Activated CD4-positive, alpha-beta T cell treated with anti-CD3 and anti-CD28 coated beads, Interleukin-2, amount 10 ng/mL, durations not matched to agents 24 days and 14 days (primary cell): ENCODE measurements at regions not wholly inside any gene's neighbourhood (a gene's known extent, or its start where the extent isn't known, plus 50 kb on each side); places are given as distances from the start of the nearest gene placed in this dataset.

Experiments used
- DNase-seq: peaks from one replicate; pipeline ENCODE4 v3.0.0; 2022
- H3K27ac Mint-ChIP-seq: one replicate; pipeline ENCODE4 v1.8.0; 2022; ENCODE audit warnings: mild to moderate bottlenecking, mixed read lengths
- H3K27me3 Mint-ChIP-seq: one replicate; pipeline ENCODE4 v1.8.0; 2022; ENCODE audit warnings: mixed read lengths
- H3K36me3 Mint-ChIP-seq: one replicate; pipeline ENCODE4 v1.8.0; 2022; ENCODE audit warnings: low read depth, mild to moderate bottlenecking, mixed read lengths
- H3K4me1 Mint-ChIP-seq: one replicate; pipeline ENCODE4 v1.8.0; 2021; ENCODE audit warnings: mixed read lengths
- H3K4me3 Mint-ChIP-seq: one replicate; pipeline ENCODE4 v1.8.0; 2022; ENCODE audit warnings: mild to moderate bottlenecking, moderate library complexity, mixed read lengths
- H3K9me3 Mint-ChIP-seq: one replicate; pipeline ENCODE4 v1.8.0; 2021; ENCODE audit warnings: mixed read lengths
- intact Hi-C: fragments of 100-400 bp; cut with micrococcal nuclease; formaldehyde crosslinking; loops from one replicate; pipeline ENCODE4 v1.15.1; 2023

DNA sequence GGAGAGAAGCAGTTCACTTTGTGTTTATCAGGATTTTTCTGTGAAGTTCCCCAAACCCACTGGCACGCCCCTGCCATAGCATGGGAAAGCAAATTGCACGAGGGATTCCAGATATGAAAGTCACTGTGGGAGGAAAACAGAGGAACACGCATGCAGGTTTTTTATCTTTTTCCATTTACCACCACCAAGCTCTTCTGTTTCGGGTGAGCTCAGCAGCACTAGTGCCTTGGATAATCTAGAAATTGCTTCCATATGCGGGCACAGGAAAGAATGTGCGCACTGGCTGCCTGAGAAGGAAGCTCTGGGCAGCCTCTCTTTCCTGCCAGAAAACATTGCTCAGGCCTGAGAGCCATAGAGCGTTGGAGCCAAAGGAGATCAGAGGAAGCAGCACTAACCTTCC lies 65.9 kb upstream of the WIPF1 start:
- H3K9me3 Mint-ChIP-seq, result no peaks in the 10 kb centered on the region
- H3K4me1 Mint-ChIP-seq, result peaks cover 50% of the 10 kb centered on the region
- no peak overlapping the region for H3K4me3 Mint-ChIP-seq
- intact Hi-C loops, result no loop called here
- H3K27me3 Mint-ChIP-seq, result no peaks in the 10 kb centered on the region
- H3K36me3 Mint-ChIP-seq, result peaks cover 9% of the 10 kb centered on the region
- H3K27ac Mint-ChIP-seq, result no peak overlapping the region
- DNase-seq, result no peak

DNA sequence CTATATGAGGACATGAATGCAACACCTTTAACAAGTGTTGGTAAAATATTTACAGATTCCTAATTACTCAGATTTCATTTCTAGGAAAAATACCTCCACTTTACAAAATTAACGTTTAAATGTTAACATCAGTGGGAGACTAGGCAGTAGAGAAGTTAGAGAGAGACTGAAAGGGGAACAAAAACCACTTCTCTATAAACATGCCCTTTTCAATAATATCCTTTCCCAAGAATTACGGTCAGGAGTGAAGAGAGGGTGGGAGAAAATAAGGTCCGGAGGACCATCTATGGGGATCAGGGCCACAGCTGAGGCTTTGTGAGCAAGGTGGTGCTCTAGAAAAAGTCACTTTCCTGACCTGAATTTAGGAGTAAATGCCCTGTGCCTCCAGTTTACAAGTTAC lies 65.3 kb upstream of the WIPF1 start:
- no peak overlapping the region for H3K27ac Mint-ChIP-seq
- peaks cover 10% of the 10 kb centered on the region for H3K36me3 Mint-ChIP-seq
- H3K4me3 Mint-ChIP-seq, result no peak overlapping the region
- no peaks in the 10 kb centered on the region for H3K9me3 Mint-ChIP-seq
- no peaks in the 10 kb centered on the region for H3K27me3 Mint-ChIP-seq
- H3K4me1 Mint-ChIP-seq, result peaks cover 48% of the 10 kb centered on the region
- DNase-seq, result no peak
- intact Hi-C loops, result no loop called here

DNA sequence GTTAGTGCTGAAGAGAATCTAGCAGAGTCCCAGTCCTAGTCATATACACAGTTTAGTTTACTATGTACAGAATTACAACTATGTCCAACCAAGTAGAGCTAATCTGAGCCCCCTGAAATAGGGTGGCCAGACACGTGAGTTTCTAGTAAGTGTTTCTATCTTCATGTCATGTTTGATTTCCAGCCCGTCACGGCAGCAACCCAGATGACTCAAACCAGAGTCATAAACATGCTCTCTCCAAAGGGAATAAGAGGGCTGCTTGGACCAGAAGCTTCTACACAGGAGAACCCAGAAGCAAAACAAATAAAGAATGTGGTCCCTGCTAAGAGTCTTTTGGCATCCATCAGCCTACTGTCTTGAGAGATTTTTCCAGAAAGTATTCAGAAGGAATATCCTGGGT lies 64.9 kb upstream of the WIPF1 start:
- intact Hi-C loops, result no loop called here
- peaks cover 11% of the 10 kb centered on the region for H3K36me3 Mint-ChIP-seq
- H3K4me3 Mint-ChIP-seq, result no peak overlapping the region
- H3K27ac Mint-ChIP-seq, result no peak overlapping the region
- H3K9me3 Mint-ChIP-seq, result no peaks in the 10 kb centered on the region
- H3K27me3 Mint-ChIP-seq, result no peaks in the 10 kb centered on the region
- H3K4me1 Mint-ChIP-seq, result peaks cover 44% of the 10 kb centered on the region
- DNase-seq, result no peak

DNA sequence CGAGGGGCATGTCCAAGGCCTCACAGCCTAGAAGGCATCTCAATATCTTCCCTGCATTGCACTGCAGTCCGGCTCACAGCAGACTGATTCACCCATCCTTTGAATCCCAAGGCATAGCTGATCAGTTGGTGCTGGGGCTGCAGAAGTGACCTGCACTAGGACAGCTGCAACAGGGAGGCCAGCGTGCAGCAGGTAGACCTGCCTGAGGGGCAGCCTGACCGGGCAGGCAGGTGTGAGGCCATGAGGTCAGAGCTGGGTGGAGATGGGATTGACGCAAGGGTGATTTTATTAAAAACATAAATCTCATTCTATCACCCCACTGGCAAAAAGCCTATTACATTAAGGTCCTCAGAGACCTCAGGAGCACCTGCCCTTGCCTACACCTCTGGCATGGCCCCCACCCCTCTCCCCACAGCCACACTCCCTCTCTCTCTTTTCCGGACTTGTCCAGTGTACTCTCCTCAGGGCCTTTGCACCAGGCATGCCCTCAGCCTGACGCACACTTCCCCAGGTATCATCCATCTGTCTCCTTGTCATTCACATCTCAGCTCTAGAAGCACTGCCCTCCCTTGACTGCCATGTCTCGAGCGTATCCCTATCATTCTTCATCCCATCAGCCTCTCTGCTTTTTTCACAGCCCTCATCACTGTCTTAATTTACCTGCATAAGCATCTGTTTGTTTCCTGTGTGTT lies 63.5 kb upstream of the WIPF1 start:
- H3K27me3 Mint-ChIP-seq, result no peaks in the 10 kb centered on the region

DNA sequence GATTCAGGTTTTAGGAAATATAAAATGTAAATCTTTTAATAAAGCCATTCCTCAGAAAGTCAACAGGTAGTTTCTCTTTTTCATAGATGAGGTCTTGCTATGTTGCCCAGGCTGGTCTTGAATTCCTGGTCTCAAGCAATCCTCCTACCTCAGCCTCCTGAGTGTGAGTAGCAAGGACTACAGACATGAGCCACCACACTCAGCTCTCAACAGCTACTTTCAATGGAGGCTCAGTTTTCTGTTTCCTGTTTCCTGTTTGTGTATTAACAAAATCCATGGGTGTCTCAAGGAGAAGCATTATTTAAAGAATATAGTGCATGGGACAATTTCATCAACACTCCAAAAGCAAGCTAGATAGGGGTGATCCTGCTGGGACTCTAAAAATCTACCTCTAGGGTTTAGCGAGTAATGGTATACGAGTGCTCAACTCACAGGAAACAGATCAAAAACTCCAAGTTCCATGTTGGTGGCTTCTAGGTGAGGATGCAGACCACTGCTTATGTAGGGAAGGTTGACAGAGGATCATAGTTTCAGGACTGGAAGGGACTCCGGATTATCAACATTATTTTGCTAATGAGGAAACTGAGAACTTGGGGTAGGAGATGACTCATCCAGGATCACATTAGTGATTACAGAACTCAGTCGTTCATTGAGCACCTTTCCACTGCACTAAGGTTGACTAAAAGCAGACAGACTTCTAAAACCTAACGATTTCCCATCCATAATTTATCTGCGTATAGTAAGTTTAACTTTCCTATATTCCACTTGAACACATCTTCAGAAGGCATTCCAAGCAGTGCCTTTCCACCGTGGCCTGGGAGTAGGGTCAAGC lies 61.7 kb upstream of the WIPF1 start:
- intact Hi-C loops, result no loop called here
- H3K27me3 Mint-ChIP-seq, result no peaks in the 10 kb centered on the region

More for the DNA sequence above, 63.5 kb upstream of the WIPF1 start:
- H3K4me3 Mint-ChIP-seq, result no peak overlapping the region
- H3K9me3 Mint-ChIP-seq, result peaks cover 1% of the 10 kb centered on the region
- no peak overlapping the region for H3K27ac Mint-ChIP-seq
- intact Hi-C loops, result no loop called here
- peaks cover 43% of the 10 kb centered on the region for H3K4me1 Mint-ChIP-seq
- no peak for DNase-seq
- peaks cover 22% of the 10 kb centered on the region for H3K36me3 Mint-ChIP-seq

DNA sequence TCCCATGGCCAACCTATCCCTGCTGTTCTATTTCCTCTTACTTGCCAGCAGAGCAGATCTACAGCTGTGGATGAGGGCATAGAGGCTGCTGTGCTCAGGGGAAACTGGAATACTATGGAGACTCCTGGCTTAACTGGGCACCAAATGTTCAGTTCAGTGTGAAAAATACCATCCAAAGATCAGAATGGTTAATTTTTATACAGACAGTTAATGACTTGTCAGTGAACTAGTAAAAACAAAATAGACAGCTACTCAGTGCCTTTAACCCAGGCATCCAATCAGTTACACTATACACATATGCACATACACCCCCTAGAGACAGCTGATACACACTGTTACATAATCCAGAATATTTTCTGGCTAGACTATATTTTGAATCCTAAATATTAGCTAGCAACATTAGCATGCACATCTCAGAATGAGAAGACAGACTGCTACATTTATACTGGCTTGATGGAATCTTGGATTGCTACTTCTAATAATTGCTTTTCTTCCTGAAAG lies 59.1 kb upstream of the WIPF1 start:
- intact Hi-C loops, result no loop called here
- Mint-ChIP-seq H3K4me3 (no peak overlapping the region), H3K36me3 (peaks cover 49% of the 10 kb centered on the region), H3K27ac (no peak overlapping the region), H3K4me1 (peaks cover 42% of the 10 kb centered on the region), H3K27me3 (no peaks in the 10 kb centered on the region), H3K9me3 (peaks cover 18% of the 10 kb centered on the region)
- DNase-seq, result no peak

More for the DNA sequence above, 61.7 kb upstream of the WIPF1 start:
- Mint-ChIP-seq H3K4me3 (peak overlapping the region; percentile 48), H3K4me1 (peaks cover 54% of the 10 kb centered on the region), H3K9me3 (peaks cover 18% of the 10 kb centered on the region), H3K27ac (peak overlapping the region; percentile 46), H3K36me3 (peaks cover 40% of the 10 kb centered on the region)
- no peak for DNase-seq

GRCh38 chr2:174656035-174656434 lies 58.4 kb upstream of the WIPF1 start:
- Mint-ChIP-seq H3K36me3 (peaks cover 47% of the 10 kb centered on the region), H3K4me1 (peaks cover 37% of the 10 kb centered on the region), H3K27me3 (no peaks in the 10 kb centered on the region), H3K27ac (no peak overlapping the region), H3K9me3 (peaks cover 18% of the 10 kb centered on the region), H3K4me3 (no peak overlapping the region)
- intact Hi-C loops, result no loop called here
- DNase-seq, result no peak

DNA sequence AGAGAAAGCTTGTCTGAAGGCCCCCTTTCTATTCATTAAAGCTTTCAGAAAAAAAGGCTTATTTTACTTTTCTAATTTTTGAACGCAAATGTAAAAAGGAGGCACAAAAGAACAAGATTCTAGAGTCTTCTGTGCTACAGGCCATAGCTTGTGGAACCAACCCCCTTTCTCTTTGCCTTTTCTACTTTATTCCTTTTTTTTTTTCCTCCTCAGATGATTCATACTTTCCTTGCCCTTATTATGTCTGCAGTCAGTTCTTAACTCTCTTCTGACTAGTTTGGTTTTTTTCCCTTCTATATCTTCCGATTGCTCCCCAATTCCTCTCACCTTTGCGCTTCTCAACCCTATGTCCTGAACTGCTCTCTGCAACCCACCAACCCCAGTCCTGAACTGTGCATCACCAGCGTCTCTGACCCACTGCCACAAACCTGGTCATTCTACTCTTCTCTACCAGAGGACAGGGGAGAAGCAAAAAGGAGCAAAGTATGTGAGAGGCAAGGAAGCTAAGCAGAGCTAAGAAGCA lies 56.9 kb upstream of the WIPF1 start:
- Mint-ChIP-seq H3K27me3 (no peaks in the 10 kb centered on the region), H3K4me1 (peaks cover 36% of the 10 kb centered on the region), H3K36me3 (peaks cover 55% of the 10 kb centered on the region), H3K4me3 (no peak overlapping the region), H3K27ac (peak overlapping the region; percentile 31), H3K9me3 (peaks cover 22% of the 10 kb centered on the region)
- no peak for DNase-seq
- intact Hi-C loops, result loop anchor here (2.0 kb wide), 1 partner anchor 20 kb away; no protein-coding TSS in a partner anchor

DNA sequence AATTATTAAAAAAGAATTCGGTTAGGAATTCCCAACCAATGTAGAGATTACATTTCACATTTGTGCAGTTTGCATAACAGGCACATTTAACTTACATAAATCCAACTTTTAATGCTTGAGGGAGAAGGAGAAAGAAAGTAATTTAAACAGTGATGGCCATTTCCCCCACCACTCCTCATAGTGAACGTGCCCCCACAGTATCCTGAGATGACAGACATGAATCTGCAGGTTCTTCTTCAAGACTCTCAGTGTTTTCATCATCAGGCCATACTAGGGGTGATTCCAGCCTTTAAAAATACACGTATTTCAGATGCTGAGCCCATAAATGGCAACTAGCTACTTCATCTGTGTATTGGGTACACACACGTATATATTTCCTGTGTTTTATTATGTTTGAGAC lies 51.3 kb upstream of the WIPF1 start:
- Mint-ChIP-seq H3K9me3 (peaks cover 3% of the 10 kb centered on the region), H3K4me3 (no peak overlapping the region), H3K27ac (no peak overlapping the region), H3K4me1 (peaks cover 12% of the 10 kb centered on the region), H3K27me3 (no peaks in the 10 kb centered on the region), H3K36me3 (peaks cover 38% of the 10 kb centered on the region)
- DNase-seq, result no peak
- intact Hi-C loops, result no loop called here
